Neural cell (in vitro differentiated cells): ENCODE measurements at regions not wholly inside any gene's neighbourhood (a gene's known extent, or its start where the extent isn't known, plus 50 kb on each side); places are given as distances from the start of the nearest gene placed in this dataset.

Source experiments
- H2AFZ ChIP-seq: fragments of 200-600, 300-800 bp; sonication (generic), shearing (Covaris generic); 2 replicates; pipeline ENCODE4 v1.6.0; 2014; ENCODE audit warnings: low read depth, mild to moderate bottlenecking, antibody characterized with exemption, low read length, moderate library complexity
- H3F3A ChIP-seq: fragments of 200-600 bp; shearing (Covaris generic); 2 replicates; pipeline ENCODE4 v1.6.1; 2016; ENCODE audit warnings: mild to moderate bottlenecking, moderate library complexity, mixed read lengths, antibody characterized with exemption, low read length; ENCODE audit not compliant: insufficient read depth, poor library complexity, severe bottlenecking
- H3K27ac ChIP-seq: fragments of 200-600, 300-800 bp; sonication (generic), shearing (Covaris generic); 2 replicates; pipeline ENCODE4 v1.5.1; 2014; ENCODE audit warnings: mild to moderate bottlenecking, low read length, moderate library complexity
- H3K27me3 ChIP-seq: fragments of 300-800, 200-600 bp; sonication (generic), shearing (Covaris generic); 2 replicates; pipeline ENCODE4 v1.6.0; 2014; ENCODE audit warnings: mild to moderate bottlenecking, low read depth, low read length, moderate library complexity; ENCODE audit not compliant: insufficient read depth
- H3K36me3 ChIP-seq: fragments of 300-800, 200-600 bp; sonication (generic), shearing (Covaris generic); 2 replicates; pipeline ENCODE4 v1.5.1; 2014; ENCODE audit warnings: mild to moderate bottlenecking, antibody characterized with exemption, low read length, moderate library complexity; ENCODE audit not compliant: insufficient read depth
- H3K4me2 ChIP-seq: fragments of 300-800, 200-600 bp; sonication (generic), shearing (Covaris generic); 2 replicates; pipeline ENCODE4 v1.6.0; 2014; ENCODE audit warnings: mild to moderate bottlenecking, low read length
- H3K4me3 ChIP-seq: fragments of 300-800, 200-600 bp; sonication (generic), shearing (Covaris generic); 2 replicates; pipeline ENCODE4 v1.5.1; 2014; ENCODE audit warnings: mild to moderate bottlenecking, low read length, moderate library complexity
- H3K79me2 ChIP-seq: fragments of 200-600 bp; shearing (Covaris generic); replicated peaks from 2 replicates; pipeline ENCODE4 v1.6.0; 2014; ENCODE audit warnings: mild to moderate bottlenecking, low read length, moderate library complexity; ENCODE audit not compliant: insufficient read depth
- H3K9ac ChIP-seq: fragments of 300-800, 200-600 bp; sonication (generic), shearing (Covaris generic); 2 replicates; pipeline ENCODE4 v1.6.1; 2016; ENCODE audit warnings: mild to moderate bottlenecking, low read length, mixed read lengths
- H3K9me2 ChIP-seq: fragments of 200-600 bp; shearing (Covaris generic); 2 replicates; pipeline ENCODE4 v1.6.1; 2016; ENCODE audit warnings: mild to moderate bottlenecking, low read length, mixed read lengths; ENCODE audit not compliant: insufficient read depth
- H3K9me3 ChIP-seq: fragments of 200-600, 300-800 bp; sonication (generic), shearing (Covaris generic); 2 replicates; pipeline ENCODE4 v1.6.1; 2016; ENCODE audit warnings: mild to moderate bottlenecking, mixed run types, low read length, moderate library complexity, mixed read lengths
- H4K20me1 ChIP-seq: fragments of 200-600 bp; shearing (Covaris generic); 2 replicates; pipeline ENCODE4 v1.6.1; 2016; ENCODE audit warnings: mild to moderate bottlenecking, mixed run types; ENCODE audit not compliant: insufficient read depth
- CTCF ChIP-seq: fragments of 450-650 bp; IDR thresholded peaks from 2 replicates; pipeline ENCODE4 v1.5.1; 2014; ENCODE audit warnings: antibody characterized with exemption, mild to moderate bottlenecking, moderate library complexity; ENCODE audit not compliant: poor library complexity, severe bottlenecking
- EP300 ChIP-seq: fragments of 450-650 bp; conservative IDR thresholded peaks from 2 replicates; pipeline ENCODE4 v1.6.1; 2014; ENCODE audit warnings: antibody characterized with exemption, mild to moderate bottlenecking, moderate library complexity; ENCODE audit not compliant: poor library complexity, severe bottlenecking
- EZH2 ChIP-seq: fragments of 200-600, 300-800 bp; shearing (Covaris generic), sonication (generic); IDR thresholded peaks from 2 replicates; pipeline ENCODE4 v1.6.1; 2014; ENCODE audit warnings: antibody characterized with exemption, low read length, borderline replicate concordance, mild to moderate bottlenecking; ENCODE audit not compliant: insufficient read depth, poor library complexity, severe bottlenecking
- MXI1 ChIP-seq: fragments of 450-650 bp; conservative IDR thresholded peaks from 2 replicates; pipeline ENCODE4 v1.6.1; 2014; ENCODE audit warnings: antibody characterized with exemption, mild to moderate bottlenecking; ENCODE audit not compliant: poor library complexity, severe bottlenecking
- POLR2AphosphoS5 ChIP-seq: IDR thresholded peaks from 2 replicates; pipeline ENCODE4 v1.6.1; 2012
- RAD21 ChIP-seq: fragments of 450-650 bp; conservative IDR thresholded peaks from 2 replicates; pipeline ENCODE4 v1.6.1; 2014; ENCODE audit warnings: antibody characterized with exemption, mild to moderate bottlenecking, moderate library complexity
- REST ChIP-seq: IDR thresholded peaks from 2 replicates; pipeline ENCODE4 v1.6.1; 2012; ENCODE audit warnings: borderline replicate concordance
- SMC3 ChIP-seq: fragments of 450-650 bp; conservative IDR thresholded peaks from 2 replicates; pipeline ENCODE4 v1.6.1; 2014; ENCODE audit warnings: antibody characterized with exemption, mild to moderate bottlenecking, moderate library complexity; ENCODE audit not compliant: poor library complexity
- TAF1 ChIP-seq: IDR thresholded peaks from 2 replicates; pipeline ENCODE4 v1.6.1; 2012; ENCODE audit warnings: low read depth

- Histone ChIP-seq H3K79me2 (no peaks in the 10 kb centered on the region), H3K9me3 (no peaks in the 10 kb centered on the region), H3K9me2 (no peaks in the 10 kb centered on the region), H4K20me1 (no peaks in the 10 kb centered on the region), H3K9ac (no peak overlapping the region), H3K27ac (no peak overlapping the region), H3K36me3 (no peaks in the 10 kb centered on the region), H2AFZ (no peak overlapping the region), H3K4me2 (no peak overlapping the region), H3K4me3 (no peak overlapping the region), H3F3A (no peaks in the 10 kb centered on the region), H3K27me3 (no peaks in the 10 kb centered on the region)
- TF ChIP-seq EP300, result no peak
- no peak for TF ChIP-seq REST
- no peak for TF ChIP-seq RAD21
- TF ChIP-seq SMC3, result no peak
- TF ChIP-seq EZH2, result no peak
- TF ChIP-seq CTCF, result no peak
- TF ChIP-seq MXI1, result no peak
Observed at GRCh38 chrX:20499763-20500162, 233.1 kb upstream of the RPS6KA3 start.

- H3K9ac ChIP-seq, result no peak overlapping the region
- no peak overlapping the region for H3K27ac ChIP-seq
- H4K20me1 ChIP-seq, result no peaks in the 10 kb centered on the region
- no peaks in the 10 kb centered on the region for H3K36me3 ChIP-seq
- H3F3A ChIP-seq, result no peaks in the 10 kb centered on the region
- TF ChIP-seq EZH2 (no peak), MXI1 (no peak), SMC3 (no peak), REST (no peak), RAD21 (no peak), CTCF (no peak), TAF1 (no peak), EP300 (no peak), POLR2AphosphoS5 (no peak)
- no peak overlapping the region for H3K4me3 ChIP-seq
- H3K4me2 ChIP-seq, result no peak overlapping the region
- H3K79me2 ChIP-seq, result no peaks in the 10 kb centered on the region
- H2AFZ ChIP-seq, result no peak overlapping the region
- H3K9me3 ChIP-seq, result no peaks in the 10 kb centered on the region
- H3K27me3 ChIP-seq, result no peaks in the 10 kb centered on the region
- no peaks in the 10 kb centered on the region for H3K9me2 ChIP-seq
Observed at GRCh38 chrX:20498851-20499635, 232.3 kb upstream of the RPS6KA3 start.
